Keratinocyte (primary cell): ENCODE measurements at regions not wholly inside any gene's neighbourhood (a gene's known extent, or its start where the extent isn't known, plus 50 kb on each side); places are given as distances from the start of the nearest gene placed in this dataset.

Experiments used
- DNase-seq: peaks from one replicate; pipeline ENCODE4 v3.0.0-alpha.2; 2011; ENCODE audit warnings: low read depth, missing footprints, low spot score
- FAIRE-seq: peaks from 2 replicates; lab custom pipeline; 2011; peaks lifted over from hg19 to GRCh38; lab: Jason Lieb, UNC
- H2AFZ ChIP-seq: 2 replicates; pipeline ENCODE4 v1.6.0; 2012; ENCODE audit warnings: low read length, control low read depth, inconsistent platforms; ENCODE audit not compliant: control insufficient read depth
- H3K27ac ChIP-seq: 2 replicates; pipeline ENCODE4 v1.5.1; 2011; ENCODE audit warnings: low read length; ENCODE audit not compliant: control insufficient read depth, insufficient read depth
- H3K27me3 ChIP-seq: 3 replicates; pipeline ENCODE4 v1.6.0; 2011; ENCODE audit warnings: low read length; ENCODE audit not compliant: control insufficient read depth, insufficient read depth; ENCODE audit errors: extremely low read depth
- H3K36me3 ChIP-seq, 2 experiments: 2 replicates in 1 of 2; 3 replicates in 1 of 2; pipeline ENCODE4 v1.5.1; 2011; ENCODE audit warnings: low read length in 2 of 2, mild to moderate bottlenecking in 1 of 2; ENCODE audit not compliant: control insufficient read depth in 2 of 2, insufficient read depth in 2 of 2; ENCODE audit errors: extremely low read depth in 1 of 2
- H3K4me1 ChIP-seq: 3 replicates; pipeline ENCODE4 v1.5.1; 2011; ENCODE audit warnings: low read length; ENCODE audit not compliant: control insufficient read depth, insufficient read depth; ENCODE audit errors: extremely low read depth
- H3K4me2 ChIP-seq: 3 replicates; pipeline ENCODE4 v1.6.0; 2011; ENCODE audit warnings: low read depth, low read length; ENCODE audit not compliant: control insufficient read depth, insufficient read depth; ENCODE audit errors: extremely low read depth
- H3K4me3 ChIP-seq, 3 experiments: fragments of 200-600 bp in 1 of 3; sonication (generic) in 1 of 3; 2 replicates in 2 of 3; 3 replicates in 1 of 3; pipeline ENCODE4 v1.5.1; 2011 to 2016; ENCODE audit warnings: low read length in 3 of 3, mild to moderate bottlenecking in 3 of 3, control low read depth in 2 of 3, inconsistent platforms in 1 of 3, low read depth in 1 of 3, mixed read lengths in 1 of 3, mixed run types in 1 of 3, moderate library complexity in 1 of 3; ENCODE audit not compliant: control insufficient read depth in 2 of 3, insufficient read depth in 2 of 3; ENCODE audit errors: extremely low read depth in 1 of 3
- H3K79me2 ChIP-seq: 2 replicates; pipeline ENCODE4 v1.6.0; 2012; ENCODE audit warnings: low read length; ENCODE audit not compliant: control insufficient read depth, insufficient read depth
- H3K9ac ChIP-seq: 3 replicates; pipeline ENCODE4 v1.6.0; 2011; ENCODE audit warnings: low read length; ENCODE audit not compliant: control insufficient read depth, insufficient read depth; ENCODE audit errors: extremely low read depth
- H3K9me1 ChIP-seq: 3 replicates; pipeline ENCODE4 v1.6.0; 2011; ENCODE audit warnings: low read length; ENCODE audit not compliant: control insufficient read depth, insufficient read depth; ENCODE audit errors: extremely low read depth
- H3K9me3 ChIP-seq: 2 replicates; pipeline ENCODE4 v1.5.1; 2012; ENCODE audit warnings: low read depth, low read length; ENCODE audit not compliant: control insufficient read depth
- H4K20me1 ChIP-seq: 3 replicates; pipeline ENCODE4 v1.6.0; 2011; ENCODE audit warnings: low read length; ENCODE audit not compliant: control insufficient read depth, insufficient read depth; ENCODE audit errors: extremely low read depth
- CTCF ChIP-seq, 3 experiments: IDR thresholded peaks in 1 of 3; conservative IDR thresholded peaks in 1 of 3; optimal IDR thresholded peaks in 1 of 3; 2 replicates in 2 of 3; 3 replicates in 1 of 3; pipeline versions ENCODE3 to v1.5.1; 2011; ENCODE audit warnings: low read length in 3 of 3, mild to moderate bottlenecking in 3 of 3, moderate library complexity in 2 of 3, control low read depth in 1 of 3, inconsistent platforms in 1 of 3; ENCODE audit not compliant: insufficient read depth in 2 of 3; ENCODE audit errors: extremely low read depth in 1 of 3
- EZH2 ChIP-seq: IDR thresholded peaks from one replicate; pipeline ENCODE4 v1.6.1; 2012; ENCODE audit warnings: inconsistent platforms, mild to moderate bottlenecking, low read length, moderate library complexity
- dilution Hi-C: fragments of 300-500 bp; cut with MboI; formaldehyde crosslinking; loops from one replicate; pipeline ENCODE4 v1.7.0; 2020; ENCODE audit warnings: low sequenced_read_pairs; ENCODE audit not compliant: extremely low pct_ligation_motif_present

- dilution Hi-C loops = no loop called here
- Histone ChIP-seq H3K9me3 (no peaks in the 10 kb centered on the region), H3K79me2 (no peaks in the 10 kb centered on the region), H3K4me1 (no peaks in the 10 kb centered on the region), H3K27ac (no peak overlapping the region), H4K20me1 (no peaks in the 10 kb centered on the region), H2AFZ (no peak overlapping the region), H3K9ac (no peak overlapping the region), H3K36me3 (no peaks in the 10 kb centered on the region), H3K9me1 (no peaks in the 10 kb centered on the region), H3K4me2 (no peak overlapping the region), H3K4me3 (no peak overlapping the region), H3K27me3 (peaks cover 5% of the 10 kb centered on the region)
- FAIRE-seq (no peak), DNase-seq (no peak)
- TF ChIP-seq EZH2 (no peak), CTCF (optimal IDR thresholded peaks at IDR 0.05 in 1 of 3, IDR thresholded peaks at IDR 0.05 in 1 of 3, conservative IDR thresholded peaks at IDR 0.05 in 1 of 3; ENCODE audit: extremely low read depth in 1 of 3, insufficient read depth in 2 of 3, low read length in 3 of 3) (no peak)
Observed at GRCh38 chr11:45482331-45482730, 183.1 kb downstream of the CHST1 start.

GRCh38 chr11:45481026-45481425, 184.4 kb downstream of the CHST1 start:
- no peaks in the 10 kb centered on the region for H3K9me3 ChIP-seq
- FAIRE-seq = no peak
- H3K36me3 ChIP-seq = no peaks in the 10 kb centered on the region
- no peak overlapping the region for H2AFZ ChIP-seq
- H3K9me1 ChIP-seq = no peaks in the 10 kb centered on the region
- dilution Hi-C loops = no loop called here
- no peak overlapping the region for H3K4me2 ChIP-seq
- H3K79me2 ChIP-seq = no peaks in the 10 kb centered on the region
- no peak overlapping the region for H3K4me3 ChIP-seq
- H3K27me3 ChIP-seq = peaks cover 5% of the 10 kb centered on the region
- no peaks in the 10 kb centered on the region for H4K20me1 ChIP-seq
- no peak overlapping the region for H3K9ac ChIP-seq
- H3K4me1 ChIP-seq = no peaks in the 10 kb centered on the region
- no peak overlapping the region for H3K27ac ChIP-seq
- TF ChIP-seq EZH2 (no peak), CTCF (optimal IDR thresholded peaks at IDR 0.05 in 1 of 3, IDR thresholded peaks at IDR 0.05 in 1 of 3, conservative IDR thresholded peaks at IDR 0.05 in 1 of 3; ENCODE audit: extremely low read depth in 1 of 3, insufficient read depth in 2 of 3, low read length in 3 of 3) (no peak)
- no peak for DNase-seq
